NT2/D1 (cell line): ENCODE measurements at regions not wholly inside any gene's neighbourhood (a gene's known extent, or its start where the extent isn't known, plus 50 kb on each side); places are given as distances from the start of the nearest gene placed in this dataset.

Source experiments
- YY1 ChIP-seq: IDR thresholded peaks from 2 replicates; pipeline ENCODE4 v1.6.1; 2011; ENCODE audit not compliant: insufficient read length, insufficient read depth
- ZNF274 ChIP-seq: IDR thresholded peaks from 2 replicates; pipeline ENCODE4 v1.6.1; 2011; ENCODE audit warnings: mild to moderate bottlenecking, low read depth, low read length

GRCh38 chr2:62446491-62446890 lies 59.5 kb downstream of the TMEM17 start:
- TF ChIP-seq YY1, result no peak
- TF ChIP-seq ZNF274, result no peak
